ENCODE measurements at regions not wholly inside any gene's neighbourhood (a gene's known extent, or its start where the extent isn't known, plus 50 kb on each side); places are given as distances from the start of the nearest gene placed in this dataset.

DNA sequence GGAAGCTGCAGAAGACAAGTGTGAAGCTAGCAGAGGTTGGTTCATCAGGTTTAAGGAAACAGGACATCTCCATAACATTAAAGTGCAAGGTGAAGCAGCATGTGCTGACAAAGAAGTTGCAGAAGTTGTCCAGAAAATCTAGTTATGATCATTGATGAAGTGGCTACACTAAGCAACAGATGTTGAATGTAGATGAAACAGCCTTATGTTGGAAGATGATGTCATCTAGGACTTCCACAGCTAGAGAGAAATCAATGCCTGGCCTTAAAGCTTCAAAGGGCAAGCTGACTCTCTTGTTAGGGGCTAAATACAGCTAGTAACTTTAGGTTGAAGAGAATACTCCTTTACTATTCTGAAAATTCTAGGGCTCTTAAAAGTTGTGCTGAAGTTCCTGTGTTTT, 340.2 kb upstream of the SOX9 start:
- Histone ChIP-seq H3K27ac (ENCODE audit: low read depth, low read length) (no peak overlapping the region), H3K18ac (ENCODE audit: extremely low read depth, low read length) (no peak overlapping the region), H2BK15ac (ENCODE audit: low read length) (no peak overlapping the region), H3K14ac (ENCODE audit: insufficient read length) (no peak overlapping the region), H2BK120ac (replicated peaks; ENCODE audit: low read depth, low read length) (no peak overlapping the region), H2AK5ac (ENCODE audit: low read depth, low read length) (no peak overlapping the region), H3K4me3 (ENCODE audit: extremely low read depth in 1 of 4, insufficient read depth in 2 of 4, low read depth in 3 of 4, low read length in 4 of 4) (no peak overlapping the region), H3K79me1 (ENCODE audit: low read depth, low read length) (no peaks in the 10 kb centered on the region), H3K36me3 (ENCODE audit: control insufficient read depth in 2 of 4, insufficient read depth in 4 of 4, low read length in 3 of 4) (no peaks in the 10 kb centered on the region), H4K91ac (replicated peaks; ENCODE audit: insufficient read length, low read length) (no peak overlapping the region), H3K9ac (replicated peaks in 1 of 4; ENCODE audit: extremely low read depth in 1 of 4, low read depth in 3 of 4, low read length in 3 of 4) (no peak overlapping the region), H2BK12ac (ENCODE audit: low read depth, low read length) (no peak overlapping the region), H2BK5ac (ENCODE audit: low read depth, low read length) (no peak overlapping the region), H3K4me2 (ENCODE audit: insufficient read depth in 1 of 2, low read depth in 2 of 2, low read length in 2 of 2) (no peak overlapping the region), H2BK20ac (ENCODE audit: low read length) (no peak overlapping the region), H3K27me3 (replicated peaks in 1 of 4; ENCODE audit: control insufficient read depth in 3 of 4, extremely low read depth in 1 of 4, insufficient read depth in 3 of 4, low read length in 3 of 4) (no peaks in the 10 kb centered on the region), H3K4me1 (replicated peaks in 1 of 4; ENCODE audit: control insufficient read depth in 3 of 4, insufficient read depth in 4 of 4, low read length in 3 of 4) (no peaks in the 10 kb centered on the region), H4K20me1 (replicated peaks in 1 of 2; ENCODE audit: control insufficient read depth in 1 of 2, insufficient read depth in 2 of 2, low read length in 2 of 2) (no peaks in the 10 kb centered on the region), H3K9me3 (ENCODE audit: insufficient read depth in 2 of 2, low read depth in 1 of 2, low read length in 1 of 2) (no peaks in the 10 kb centered on the region), H3K4ac (replicated peaks; ENCODE audit: insufficient read length, low read depth, low read length) (no peak overlapping the region), H4K5ac (ENCODE audit: insufficient read length, low read depth, low read length) (no peak overlapping the region), H3K23me2 (ENCODE audit: low read depth, low read length) (no peaks in the 10 kb centered on the region), H3K23ac (ENCODE audit: insufficient read length) (no peak overlapping the region), H3K79me2 (ENCODE audit: control insufficient read depth in 1 of 2, insufficient read depth in 2 of 2, low read length in 2 of 2) (no peaks in the 10 kb centered on the region), H4K8ac (ENCODE audit: extremely low read depth, insufficient read depth, low read length) (no peak overlapping the region), H3K56ac (replicated peaks; ENCODE audit: insufficient read length, low read depth, low read length) (no peak overlapping the region), H2AFZ (ENCODE audit: low read length) (no peak overlapping the region)
- DNase-seq (ENCODE audit: low read depth in 1 of 2, low spot score in 2 of 2) (no peak), FAIRE-seq (no peak)
- CTCF ChIA-PET (ENCODE audit: partially characterized antibody), result interaction anchor here (0.9 kb wide), 1 partner anchor 114 kb away, joined by 3 read pairs; no protein-coding TSS in a partner anchor
- POLR2A ChIA-PET (ENCODE audit: partially characterized antibody), result no interaction called here
- TF ChIP-seq SP4 (IDR thresholded peaks at IDR 0.05; ENCODE audit: low read length) (no peak), EP300 (IDR thresholded peaks at IDR 0.05; ENCODE audit: borderline replicate concordance in 1 of 2, low read depth in 2 of 2, low read length in 2 of 2) (no peak), KDM5A (IDR thresholded peaks at IDR 0.05; ENCODE audit: low read length) (no peak), JUND (IDR thresholded peaks at IDR 0.05; ENCODE audit: low read length) (no peak), TAF7 (optimal IDR thresholded peaks at IDR 0.05; ENCODE audit: borderline replicate concordance, low read depth, low read length) (no peak), RFX5 (IDR thresholded peaks at IDR 0.05; ENCODE audit: borderline replicate concordance, low read depth, low read length) (no peak), POU5F1 (IDR thresholded peaks at IDR 0.05; ENCODE audit: low read depth, low read length) (no peak), CREB1 (IDR thresholded peaks at IDR 0.05) (no peak), JUN (IDR thresholded peaks at IDR 0.05; ENCODE audit: low read depth, low read length) (no peak), GTF2F1 (IDR thresholded peaks at IDR 0.05; ENCODE audit: borderline replicate concordance, low read depth, low read length) (no peak), YY1 (IDR thresholded peaks at IDR 0.05; ENCODE audit: low read depth, low read length) (no peak)
- TF ChIP-seq, protein P1, sequence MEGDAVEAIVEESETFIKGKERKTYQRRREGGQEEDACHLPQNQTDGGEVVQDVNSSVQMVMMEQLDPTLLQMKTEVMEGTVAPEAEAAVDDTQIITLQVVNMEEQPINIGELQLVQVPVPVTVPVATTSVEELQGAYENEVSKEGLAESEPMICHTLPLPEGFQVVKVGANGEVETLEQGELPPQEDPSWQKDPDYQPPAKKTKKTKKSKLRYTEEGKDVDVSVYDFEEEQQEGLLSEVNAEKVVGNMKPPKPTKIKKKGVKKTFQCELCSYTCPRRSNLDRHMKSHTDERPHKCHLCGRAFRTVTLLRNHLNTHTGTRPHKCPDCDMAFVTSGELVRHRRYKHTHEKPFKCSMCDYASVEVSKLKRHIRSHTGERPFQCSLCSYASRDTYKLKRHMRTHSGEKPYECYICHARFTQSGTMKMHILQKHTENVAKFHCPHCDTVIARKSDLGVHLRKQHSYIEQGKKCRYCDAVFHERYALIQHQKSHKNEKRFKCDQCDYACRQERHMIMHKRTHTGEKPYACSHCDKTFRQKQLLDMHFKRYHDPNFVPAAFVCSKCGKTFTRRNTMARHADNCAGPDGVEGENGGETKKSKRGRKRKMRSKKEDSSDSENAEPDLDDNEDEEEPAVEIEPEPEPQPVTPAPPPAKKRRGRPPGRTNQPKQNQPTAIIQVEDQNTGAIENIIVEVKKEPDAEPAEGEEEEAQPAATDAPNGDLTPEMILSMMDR (IDR thresholded peaks at IDR 0.05; ENCODE audit: control extremely low read depth in 1 of 3, insufficient read depth in 1 of 3, low read depth in 1 of 3, low read length in 3 of 3), result no peak
- TF ChIP-seq, protein P2, sequence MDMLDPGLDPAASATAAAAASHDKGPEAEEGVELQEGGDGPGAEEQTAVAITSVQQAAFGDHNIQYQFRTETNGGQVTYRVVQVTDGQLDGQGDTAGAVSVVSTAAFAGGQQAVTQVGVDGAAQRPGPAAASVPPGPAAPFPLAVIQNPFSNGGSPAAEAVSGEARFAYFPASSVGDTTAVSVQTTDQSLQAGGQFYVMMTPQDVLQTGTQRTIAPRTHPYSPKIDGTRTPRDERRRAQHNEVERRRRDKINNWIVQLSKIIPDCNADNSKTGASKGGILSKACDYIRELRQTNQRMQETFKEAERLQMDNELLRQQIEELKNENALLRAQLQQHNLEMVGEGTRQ (IDR thresholded peaks at IDR 0.05; ENCODE audit: low read length), result no peak
